ENCODE measurements at regions not wholly inside any gene's neighbourhood (a gene's known extent, or its start where the extent isn't known, plus 50 kb on each side); places are given as distances from the start of the nearest gene placed in this dataset.

- no peak for TF ChIP-seq CTCF (conservative IDR thresholded peaks at IDR 0.05)
- TF ChIP-seq ZFX (IDR thresholded peaks at IDR 0.05): no peak
These were observed 1095.7 kb upstream of the TENM3 start for GRCh38 chr4:181147416-181147951.

All from C4-2B (cell line).